Thyroid gland (tissue), 4 donors: ENCODE measurements at regions not wholly inside any gene's neighbourhood (a gene's known extent, or its start where the extent isn't known, plus 50 kb on each side); places are given as distances from the start of the nearest gene placed in this dataset.

Source experiments
- DNase-seq, 2 donors: peaks; one replicate each; pipeline ENCODE4 v3.0.0-alpha.2; 2019
- H3K27ac ChIP-seq, 3 donors: fragments of 200-600 bp; sonication (generic); 1 replicate in 2 of 3; 2 replicates in 1 of 3; pipeline ENCODE4 v1.5.1; 2016 to 2019; ENCODE audit warnings: mild to moderate bottlenecking in 1 of 3, moderate library complexity in 1 of 3
- H3K27me3 ChIP-seq: fragments of 200-600 bp; sonication (generic); one replicate; pipeline ENCODE4 v1.5.1; 2019
- H3K36me3 ChIP-seq, 2 donors: fragments of 200-600 bp; sonication (generic); one replicate each; pipeline ENCODE4 v1.5.1; 2016 to 2019
- H3K4me1 ChIP-seq, 2 donors: fragments of 200-600 bp; sonication (generic); one replicate each; pipeline ENCODE4 v1.5.1; 2017 to 2019
- H3K4me3 ChIP-seq, 3 donors: fragments of 200-600 bp; sonication (generic); replicated peaks in 1 of 3; 1 replicate in 2 of 3; 2 replicates in 1 of 3; pipeline ENCODE4 v1.5.1; 2016; ENCODE audit warnings: mild to moderate bottlenecking in 1 of 3
- H3K9me3 ChIP-seq: fragments of 200-600 bp; sonication (generic); one replicate; pipeline ENCODE4 v1.5.1; 2017
- POLR2A ChIP-seq, 2 donors: fragments of 450-650 bp; IDR thresholded peaks; one replicate each; pipeline ENCODE4 v1.6.1; 2017; ENCODE audit warnings: antibody characterized with exemption in 2 of 2, mild to moderate bottlenecking in 2 of 2, moderate library complexity in 1 of 2
- WGBS, 2 donors: methylation state at CpG; one replicate each; pipeline ENCODE4 v1.1.5; 2017; 5-methylcytosine and 5-hydroxymethylcytosine counted together
- intact Hi-C: fragments of 100-400 bp; cut with DNase I; formaldehyde crosslinking; loops from one replicate; pipeline ENCODE4 v1.15.1; 2023
- TF ChIP-seq, protein P1 (sequence below), 6 experiments: fragments of 200-600 bp in 3 of 6; fragments of 450-650 bp in 3 of 6; sonication (generic) in 3 of 6; IDR thresholded peaks; one replicate each; pipeline ENCODE4 v1.5.1; 2016 to 2019; ENCODE audit warnings: antibody characterized with exemption in 6 of 6, mild to moderate bottlenecking in 2 of 6, inconsistent platforms in 1 of 6, moderate library complexity in 1 of 6

DNA sequence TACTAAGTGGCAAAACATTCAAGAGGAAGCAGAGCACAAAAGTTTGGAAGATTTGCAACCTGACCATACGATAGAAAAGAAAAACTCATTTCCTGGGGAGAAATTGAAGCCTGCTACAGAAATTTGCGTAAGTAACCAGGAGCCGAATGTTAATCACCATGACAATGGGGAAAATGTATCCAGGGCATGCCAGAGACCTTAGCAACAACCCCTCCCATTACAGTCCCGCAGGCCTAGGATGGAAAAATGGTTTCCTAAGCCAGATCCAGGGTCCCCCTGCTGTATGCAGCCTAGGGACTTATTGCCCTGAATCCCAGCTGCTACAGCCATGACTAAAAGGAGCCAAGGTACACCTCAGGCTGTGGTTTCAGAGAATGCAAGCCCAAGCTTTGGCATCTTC is 472.2 kb upstream of the KLHL4 start:
- Histone ChIP-seq H3K4me3 (no peak overlapping the region), H3K9me3 (no peaks in the 10 kb centered on the region), H3K4me1 (no peaks in the 10 kb centered on the region), H3K36me3 (no peaks in the 10 kb centered on the region), H3K27me3 (no peaks in the 10 kb centered on the region), H3K27ac (no peak overlapping the region)
- no peak for DNase-seq
- no peak for TF ChIP-seq POLR2A (IDR thresholded peaks at IDR 0.05)
- TF ChIP-seq, protein P1, sequence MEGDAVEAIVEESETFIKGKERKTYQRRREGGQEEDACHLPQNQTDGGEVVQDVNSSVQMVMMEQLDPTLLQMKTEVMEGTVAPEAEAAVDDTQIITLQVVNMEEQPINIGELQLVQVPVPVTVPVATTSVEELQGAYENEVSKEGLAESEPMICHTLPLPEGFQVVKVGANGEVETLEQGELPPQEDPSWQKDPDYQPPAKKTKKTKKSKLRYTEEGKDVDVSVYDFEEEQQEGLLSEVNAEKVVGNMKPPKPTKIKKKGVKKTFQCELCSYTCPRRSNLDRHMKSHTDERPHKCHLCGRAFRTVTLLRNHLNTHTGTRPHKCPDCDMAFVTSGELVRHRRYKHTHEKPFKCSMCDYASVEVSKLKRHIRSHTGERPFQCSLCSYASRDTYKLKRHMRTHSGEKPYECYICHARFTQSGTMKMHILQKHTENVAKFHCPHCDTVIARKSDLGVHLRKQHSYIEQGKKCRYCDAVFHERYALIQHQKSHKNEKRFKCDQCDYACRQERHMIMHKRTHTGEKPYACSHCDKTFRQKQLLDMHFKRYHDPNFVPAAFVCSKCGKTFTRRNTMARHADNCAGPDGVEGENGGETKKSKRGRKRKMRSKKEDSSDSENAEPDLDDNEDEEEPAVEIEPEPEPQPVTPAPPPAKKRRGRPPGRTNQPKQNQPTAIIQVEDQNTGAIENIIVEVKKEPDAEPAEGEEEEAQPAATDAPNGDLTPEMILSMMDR (IDR thresholded peaks at IDR 0.05), result no peak
- 86 to 91% methylated on average over 2 to 4 of the region's 4 CpGs for WGBS, 2 donors
- intact Hi-C loops, result no loop called here

DNA sequence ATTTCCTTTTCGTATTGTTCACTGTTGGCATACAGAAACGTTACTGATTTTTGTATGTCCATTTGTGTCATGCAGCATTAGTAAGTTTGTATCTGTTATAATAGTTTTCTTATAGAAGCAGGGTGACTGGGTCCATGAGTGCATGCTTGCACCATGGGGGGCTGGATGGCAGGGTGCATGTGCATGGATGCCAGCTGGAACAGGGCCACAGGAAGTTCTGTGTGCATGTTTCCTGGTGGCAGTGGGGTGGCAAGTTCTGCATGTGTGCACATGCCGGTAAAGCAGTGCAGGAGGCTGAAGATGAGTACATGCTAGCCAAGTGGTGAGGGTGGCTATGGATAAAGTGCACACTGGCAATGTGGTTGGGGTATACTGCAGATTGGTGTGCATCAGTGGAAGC is 468.0 kb upstream of the KLHL4 start:
- intact Hi-C loops, result no loop called here
- no peak for TF ChIP-seq POLR2A (IDR thresholded peaks at IDR 0.05)
- TF ChIP-seq, protein P1 (IDR thresholded peaks at IDR 0.05), result no peak
- no peaks in the 10 kb centered on the region for H3K27me3 ChIP-seq
- no peak overlapping the region for H3K27ac ChIP-seq
- no peak overlapping the region for H3K4me3 ChIP-seq
- no peaks in the 10 kb centered on the region for H3K36me3 ChIP-seq
- no peaks in the 10 kb centered on the region for H3K4me1 ChIP-seq
- H3K9me3 ChIP-seq, result no peaks in the 10 kb centered on the region
- DNase-seq, result no peak
- WGBS, 2 donors, result 80 to 88% methylated on average over 2 to 3 of the region's 3 CpGs

DNA sequence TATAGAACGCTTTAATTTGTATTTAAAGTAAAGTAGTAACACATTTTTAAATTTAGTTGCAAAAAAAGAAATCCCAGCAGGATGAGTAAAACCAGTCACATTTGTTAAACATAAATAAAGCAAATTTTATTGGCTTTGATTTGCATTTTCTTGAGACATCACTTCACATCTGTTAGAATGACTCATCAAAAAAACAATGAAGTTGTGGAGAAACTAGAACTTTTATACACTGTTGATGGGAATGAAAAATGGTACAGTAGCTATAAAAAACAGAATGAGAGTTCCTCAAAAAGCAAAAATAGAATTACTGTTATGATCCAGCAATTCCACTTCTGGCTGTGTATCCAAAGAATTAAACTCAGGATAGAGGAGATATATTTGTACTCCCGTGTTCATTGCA is 454.0 kb upstream of the KLHL4 start:
- 81 to 83% methylated on average over 2 of the region's 2 CpGs for WGBS, 2 donors
- no peaks in the 10 kb centered on the region for H3K4me1 ChIP-seq
- TF ChIP-seq, protein P1 (IDR thresholded peaks at IDR 0.05), result no peak
- no peak for TF ChIP-seq POLR2A (IDR thresholded peaks at IDR 0.05)
- no peaks in the 10 kb centered on the region for H3K27me3 ChIP-seq
- DNase-seq, result no peak
- no peaks in the 10 kb centered on the region for H3K9me3 ChIP-seq
- H3K36me3 ChIP-seq, result no peaks in the 10 kb centered on the region
- no peak overlapping the region for H3K27ac ChIP-seq
- H3K4me3 ChIP-seq, result no peak overlapping the region
- intact Hi-C loops, result no loop called here

DNA sequence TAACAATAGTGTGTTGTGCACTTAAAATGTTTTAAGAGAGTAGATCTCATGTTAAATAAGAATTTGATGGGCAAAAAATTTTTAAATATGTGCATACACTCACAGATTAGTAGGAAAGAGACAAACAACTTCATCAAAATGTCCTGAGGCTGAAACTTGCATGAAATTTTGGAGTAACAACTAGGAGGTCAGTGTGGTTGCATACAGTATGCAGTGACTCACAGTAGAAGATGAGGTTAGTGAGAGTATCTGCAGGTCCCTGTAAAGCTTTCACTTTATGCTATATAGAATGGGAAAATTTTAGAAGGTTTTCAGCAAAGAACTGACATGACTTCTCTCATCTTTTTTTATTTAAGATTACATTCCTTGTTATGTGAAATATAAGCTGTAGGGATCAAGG is 453.1 kb upstream of the KLHL4 start:
- intact Hi-C loops, result no loop called here
- TF ChIP-seq, protein P1 (IDR thresholded peaks at IDR 0.05), result no peak
- no peak for TF ChIP-seq POLR2A (IDR thresholded peaks at IDR 0.05)
- no peak overlapping the region for H3K4me3 ChIP-seq

DNA sequence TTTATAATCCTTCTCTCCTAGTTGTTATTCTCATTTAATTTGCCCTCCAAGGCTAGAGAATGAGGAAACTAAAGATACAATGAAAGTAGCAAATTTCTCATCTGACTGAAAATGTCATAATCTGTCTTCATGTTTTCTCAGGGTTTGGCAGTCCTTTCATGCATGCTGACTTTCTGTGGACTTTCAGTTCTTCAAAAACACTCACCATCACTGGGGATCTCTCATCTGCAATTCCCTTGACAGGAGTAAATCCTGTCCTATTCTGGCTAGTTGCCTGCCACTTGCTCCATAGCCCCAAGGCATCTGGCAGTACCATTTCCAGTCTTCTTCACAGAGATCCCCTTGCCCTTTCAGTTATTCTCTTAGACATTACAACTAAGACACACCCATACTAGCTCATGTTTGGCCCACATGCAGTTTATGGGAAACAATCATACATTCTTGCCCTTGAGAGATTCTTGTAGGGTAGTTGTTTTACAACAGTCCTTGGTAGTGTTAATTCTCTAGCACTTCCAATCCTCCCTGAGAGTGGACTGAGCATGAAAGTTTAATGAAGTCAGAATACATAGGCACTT is 449.7 kb upstream of the KLHL4 start:
- intact Hi-C loops, result no loop called here
- Histone ChIP-seq H3K4me3 (no peak overlapping the region), H3K36me3 (no peaks in the 10 kb centered on the region), H3K4me1 (no peaks in the 10 kb centered on the region), H3K27ac (no peak overlapping the region), H3K9me3 (no peaks in the 10 kb centered on the region), H3K27me3 (no peaks in the 10 kb centered on the region)
- no peak for TF ChIP-seq POLR2A (IDR thresholded peaks at IDR 0.05)
- TF ChIP-seq, protein P1 (IDR thresholded peaks at IDR 0.05), result no peak
- DNase-seq, result no peak

More for the DNA sequence above, 453.1 kb upstream of the KLHL4 start:
- no peak for DNase-seq
- Histone ChIP-seq H3K9me3 (no peaks in the 10 kb centered on the region), H3K4me1 (no peaks in the 10 kb centered on the region), H3K27me3 (no peaks in the 10 kb centered on the region), H3K27ac (no peak overlapping the region), H3K36me3 (no peaks in the 10 kb centered on the region)
